ENCODE measurements at regions not wholly inside any gene's neighbourhood (a gene's known extent, or its start where the extent isn't known, plus 50 kb on each side); places are given as distances from the start of the nearest gene placed in this dataset.

DNA sequence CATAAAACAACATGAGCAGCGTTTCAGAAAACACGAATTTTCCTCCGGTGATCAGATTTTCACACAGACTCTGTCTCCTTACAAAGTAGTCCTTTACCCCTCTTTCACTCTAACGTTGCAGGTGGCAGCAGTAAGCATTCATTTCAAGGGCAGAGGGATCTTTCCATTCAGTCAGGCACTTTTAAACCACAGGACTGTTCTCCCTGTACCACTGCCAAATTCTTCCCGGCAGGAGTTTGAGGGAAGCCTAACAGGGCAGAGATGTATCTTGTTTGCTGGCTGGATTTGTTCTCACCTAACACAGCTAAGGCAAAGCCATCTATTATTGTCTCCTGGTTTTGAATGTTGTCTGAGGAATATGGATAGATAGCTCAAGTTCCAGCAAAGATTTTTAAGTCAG is 1187.3 kb upstream of the SEL1L start:
- TF ChIP-seq POLR2A (IDR thresholded peaks at IDR 0.05; ENCODE audit: low read length) (no peak), PHF8 (IDR thresholded peaks at IDR 0.05; ENCODE audit: borderline replicate concordance, low read depth) (no peak)
- TF ChIP-seq, protein P1, sequence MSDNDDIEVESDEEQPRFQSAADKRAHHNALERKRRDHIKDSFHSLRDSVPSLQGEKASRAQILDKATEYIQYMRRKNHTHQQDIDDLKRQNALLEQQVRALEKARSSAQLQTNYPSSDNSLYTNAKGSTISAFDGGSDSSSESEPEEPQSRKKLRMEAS (IDR thresholded peaks at IDR 0.05), result no peak
- TF ChIP-seq, protein P2, sequence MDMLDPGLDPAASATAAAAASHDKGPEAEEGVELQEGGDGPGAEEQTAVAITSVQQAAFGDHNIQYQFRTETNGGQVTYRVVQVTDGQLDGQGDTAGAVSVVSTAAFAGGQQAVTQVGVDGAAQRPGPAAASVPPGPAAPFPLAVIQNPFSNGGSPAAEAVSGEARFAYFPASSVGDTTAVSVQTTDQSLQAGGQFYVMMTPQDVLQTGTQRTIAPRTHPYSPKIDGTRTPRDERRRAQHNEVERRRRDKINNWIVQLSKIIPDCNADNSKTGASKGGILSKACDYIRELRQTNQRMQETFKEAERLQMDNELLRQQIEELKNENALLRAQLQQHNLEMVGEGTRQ (IDR thresholded peaks at IDR 0.05), result no peak
- TF ChIP-seq, protein P3, sequence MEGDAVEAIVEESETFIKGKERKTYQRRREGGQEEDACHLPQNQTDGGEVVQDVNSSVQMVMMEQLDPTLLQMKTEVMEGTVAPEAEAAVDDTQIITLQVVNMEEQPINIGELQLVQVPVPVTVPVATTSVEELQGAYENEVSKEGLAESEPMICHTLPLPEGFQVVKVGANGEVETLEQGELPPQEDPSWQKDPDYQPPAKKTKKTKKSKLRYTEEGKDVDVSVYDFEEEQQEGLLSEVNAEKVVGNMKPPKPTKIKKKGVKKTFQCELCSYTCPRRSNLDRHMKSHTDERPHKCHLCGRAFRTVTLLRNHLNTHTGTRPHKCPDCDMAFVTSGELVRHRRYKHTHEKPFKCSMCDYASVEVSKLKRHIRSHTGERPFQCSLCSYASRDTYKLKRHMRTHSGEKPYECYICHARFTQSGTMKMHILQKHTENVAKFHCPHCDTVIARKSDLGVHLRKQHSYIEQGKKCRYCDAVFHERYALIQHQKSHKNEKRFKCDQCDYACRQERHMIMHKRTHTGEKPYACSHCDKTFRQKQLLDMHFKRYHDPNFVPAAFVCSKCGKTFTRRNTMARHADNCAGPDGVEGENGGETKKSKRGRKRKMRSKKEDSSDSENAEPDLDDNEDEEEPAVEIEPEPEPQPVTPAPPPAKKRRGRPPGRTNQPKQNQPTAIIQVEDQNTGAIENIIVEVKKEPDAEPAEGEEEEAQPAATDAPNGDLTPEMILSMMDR (IDR thresholded peaks at IDR 0.05), result no peak
- TF ChIP-seq, protein P4, sequence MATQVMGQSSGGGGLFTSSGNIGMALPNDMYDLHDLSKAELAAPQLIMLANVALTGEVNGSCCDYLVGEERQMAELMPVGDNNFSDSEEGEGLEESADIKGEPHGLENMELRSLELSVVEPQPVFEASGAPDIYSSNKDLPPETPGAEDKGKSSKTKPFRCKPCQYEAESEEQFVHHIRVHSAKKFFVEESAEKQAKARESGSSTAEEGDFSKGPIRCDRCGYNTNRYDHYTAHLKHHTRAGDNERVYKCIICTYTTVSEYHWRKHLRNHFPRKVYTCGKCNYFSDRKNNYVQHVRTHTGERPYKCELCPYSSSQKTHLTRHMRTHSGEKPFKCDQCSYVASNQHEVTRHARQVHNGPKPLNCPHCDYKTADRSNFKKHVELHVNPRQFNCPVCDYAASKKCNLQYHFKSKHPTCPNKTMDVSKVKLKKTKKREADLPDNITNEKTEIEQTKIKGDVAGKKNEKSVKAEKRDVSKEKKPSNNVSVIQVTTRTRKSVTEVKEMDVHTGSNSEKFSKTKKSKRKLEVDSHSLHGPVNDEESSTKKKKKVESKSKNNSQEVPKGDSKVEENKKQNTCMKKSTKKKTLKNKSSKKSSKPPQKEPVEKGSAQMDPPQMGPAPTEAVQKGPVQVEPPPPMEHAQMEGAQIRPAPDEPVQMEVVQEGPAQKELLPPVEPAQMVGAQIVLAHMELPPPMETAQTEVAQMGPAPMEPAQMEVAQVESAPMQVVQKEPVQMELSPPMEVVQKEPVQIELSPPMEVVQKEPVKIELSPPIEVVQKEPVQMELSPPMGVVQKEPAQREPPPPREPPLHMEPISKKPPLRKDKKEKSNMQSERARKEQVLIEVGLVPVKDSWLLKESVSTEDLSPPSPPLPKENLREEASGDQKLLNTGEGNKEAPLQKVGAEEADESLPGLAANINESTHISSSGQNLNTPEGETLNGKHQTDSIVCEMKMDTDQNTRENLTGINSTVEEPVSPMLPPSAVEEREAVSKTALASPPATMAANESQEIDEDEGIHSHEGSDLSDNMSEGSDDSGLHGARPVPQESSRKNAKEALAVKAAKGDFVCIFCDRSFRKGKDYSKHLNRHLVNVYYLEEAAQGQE (IDR thresholded peaks at IDR 0.05), result no peak
